ENCODE measurements at regions not wholly inside any gene's neighbourhood (a gene's known extent, or its start where the extent isn't known, plus 50 kb on each side); places are given as distances from the start of the nearest gene placed in this dataset.

DNA sequence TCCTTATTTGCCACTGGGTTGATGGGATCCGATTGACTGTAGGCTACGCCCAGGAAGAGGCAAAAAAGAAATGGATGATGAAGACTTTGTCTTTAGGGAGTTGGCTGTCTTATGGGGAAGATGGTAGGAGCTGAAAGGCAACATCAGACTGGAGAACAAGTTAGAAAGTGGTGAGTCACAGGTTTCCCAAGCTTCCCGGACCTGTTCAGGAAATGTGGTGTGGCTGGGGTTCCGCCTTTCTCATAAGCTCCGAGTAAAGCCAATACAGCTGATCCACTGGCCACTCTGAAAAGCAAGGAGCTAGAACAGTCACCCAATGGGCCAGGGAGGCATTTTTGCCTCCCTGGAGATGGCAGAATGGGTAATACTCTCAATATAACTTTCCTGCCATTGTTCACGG is 194.5 kb downstream of the SNX19 start:
- TF ChIP-seq POLR2A (IDR thresholded peaks at IDR 0.05), result no peak
- TF ChIP-seq, protein P1, sequence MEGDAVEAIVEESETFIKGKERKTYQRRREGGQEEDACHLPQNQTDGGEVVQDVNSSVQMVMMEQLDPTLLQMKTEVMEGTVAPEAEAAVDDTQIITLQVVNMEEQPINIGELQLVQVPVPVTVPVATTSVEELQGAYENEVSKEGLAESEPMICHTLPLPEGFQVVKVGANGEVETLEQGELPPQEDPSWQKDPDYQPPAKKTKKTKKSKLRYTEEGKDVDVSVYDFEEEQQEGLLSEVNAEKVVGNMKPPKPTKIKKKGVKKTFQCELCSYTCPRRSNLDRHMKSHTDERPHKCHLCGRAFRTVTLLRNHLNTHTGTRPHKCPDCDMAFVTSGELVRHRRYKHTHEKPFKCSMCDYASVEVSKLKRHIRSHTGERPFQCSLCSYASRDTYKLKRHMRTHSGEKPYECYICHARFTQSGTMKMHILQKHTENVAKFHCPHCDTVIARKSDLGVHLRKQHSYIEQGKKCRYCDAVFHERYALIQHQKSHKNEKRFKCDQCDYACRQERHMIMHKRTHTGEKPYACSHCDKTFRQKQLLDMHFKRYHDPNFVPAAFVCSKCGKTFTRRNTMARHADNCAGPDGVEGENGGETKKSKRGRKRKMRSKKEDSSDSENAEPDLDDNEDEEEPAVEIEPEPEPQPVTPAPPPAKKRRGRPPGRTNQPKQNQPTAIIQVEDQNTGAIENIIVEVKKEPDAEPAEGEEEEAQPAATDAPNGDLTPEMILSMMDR (IDR thresholded peaks at IDR 0.05), result no peak
